Daoy (cell line): ENCODE measurements at regions not wholly inside any gene's neighbourhood (a gene's known extent, or its start where the extent isn't known, plus 50 kb on each side); places are given as distances from the start of the nearest gene placed in this dataset.
"Not testable (repeated sequence)": the region's sequence is repeated elsewhere in the genome, so short reads cannot be mapped to it uniquely, and the experiment has no call there.

Experiments
- DNase-seq: peaks from one replicate; pipeline ENCODE4 v3.0.0-alpha.2; 2015; ENCODE audit warnings: low read depth

DNA sequence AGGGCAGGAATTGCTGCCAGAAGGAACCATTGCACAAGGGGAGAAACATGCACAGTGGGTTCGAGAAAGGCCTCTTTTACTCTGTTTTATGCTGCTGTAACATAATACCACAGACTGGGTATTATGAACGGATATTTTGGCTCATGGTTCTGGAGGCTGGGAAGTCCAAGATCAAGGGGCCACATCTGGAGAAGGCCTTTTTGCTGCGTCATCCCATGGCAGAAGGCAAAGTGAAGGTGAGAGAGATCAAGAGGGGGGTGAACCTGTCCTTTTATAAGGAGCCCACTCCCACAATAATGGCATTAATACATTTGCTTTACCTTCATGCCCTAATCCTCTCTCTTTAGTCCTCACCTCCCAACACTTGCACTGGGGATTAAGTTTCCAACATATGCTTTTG, 136.9 kb upstream of the ALDH1B1 start:
- no peak for DNase-seq

DNA sequence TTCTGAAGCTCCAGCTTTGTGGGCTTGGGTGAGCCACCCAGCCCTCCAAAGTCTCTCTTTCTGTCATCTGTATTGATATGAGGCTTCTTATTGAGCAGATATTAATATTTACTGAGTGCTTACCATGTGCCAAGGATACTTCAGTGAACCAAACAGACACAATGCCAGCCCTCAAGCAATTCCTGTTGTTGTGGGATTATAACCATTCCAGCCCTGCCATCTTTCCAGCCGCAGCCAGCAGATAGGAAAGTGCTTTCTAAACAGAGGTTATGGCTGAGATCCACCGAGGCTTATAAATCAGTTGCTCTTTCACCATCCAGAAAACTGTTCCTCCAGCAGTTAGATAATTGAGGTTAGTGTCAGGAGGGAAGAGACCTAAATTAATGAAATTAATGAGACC, 137.7 kb upstream of the ALDH1B1 start:
- DNase-seq: no peak

DNA sequence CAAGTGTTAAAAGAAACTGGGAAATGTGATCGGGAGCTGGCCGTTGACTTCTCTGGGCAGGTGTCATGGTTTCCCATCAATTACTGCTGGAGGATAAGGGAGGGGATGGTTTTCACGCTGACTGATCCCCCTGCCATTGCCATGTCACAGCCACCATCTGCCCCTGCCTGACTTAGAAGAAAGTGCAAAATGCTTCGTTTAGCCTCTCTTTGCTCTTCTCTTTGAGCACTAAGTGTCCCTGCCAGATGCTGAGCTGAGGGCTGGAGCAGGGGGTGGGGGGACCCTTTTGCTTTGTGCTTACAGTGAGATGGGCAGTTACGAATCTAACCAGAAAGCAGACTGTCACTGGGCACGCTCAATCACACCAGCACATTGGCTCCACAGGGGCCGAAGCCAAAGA, 138.4 kb upstream of the ALDH1B1 start:
- DNase-seq: no peak

DNA sequence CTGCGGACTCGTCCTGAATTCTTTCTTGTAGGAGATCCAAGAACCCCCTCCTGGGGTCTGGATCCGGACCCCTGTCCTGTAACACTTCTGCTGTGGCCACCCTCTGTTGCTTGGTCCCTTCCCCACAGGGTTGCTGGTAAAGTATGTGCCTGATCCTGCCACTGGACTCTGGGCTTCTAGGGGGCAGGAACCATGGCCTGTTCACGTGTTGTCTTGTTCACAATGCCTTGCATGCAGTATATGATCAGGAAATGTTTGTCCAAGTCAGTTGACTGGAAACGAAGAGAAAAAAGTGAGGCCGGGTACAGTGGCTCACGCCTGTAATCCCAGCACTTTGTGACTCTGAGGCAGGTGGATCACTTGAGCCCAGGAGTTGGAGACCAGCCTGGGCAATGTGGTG, 139.3 kb upstream of the ALDH1B1 start:
- no peak for DNase-seq

DNA sequence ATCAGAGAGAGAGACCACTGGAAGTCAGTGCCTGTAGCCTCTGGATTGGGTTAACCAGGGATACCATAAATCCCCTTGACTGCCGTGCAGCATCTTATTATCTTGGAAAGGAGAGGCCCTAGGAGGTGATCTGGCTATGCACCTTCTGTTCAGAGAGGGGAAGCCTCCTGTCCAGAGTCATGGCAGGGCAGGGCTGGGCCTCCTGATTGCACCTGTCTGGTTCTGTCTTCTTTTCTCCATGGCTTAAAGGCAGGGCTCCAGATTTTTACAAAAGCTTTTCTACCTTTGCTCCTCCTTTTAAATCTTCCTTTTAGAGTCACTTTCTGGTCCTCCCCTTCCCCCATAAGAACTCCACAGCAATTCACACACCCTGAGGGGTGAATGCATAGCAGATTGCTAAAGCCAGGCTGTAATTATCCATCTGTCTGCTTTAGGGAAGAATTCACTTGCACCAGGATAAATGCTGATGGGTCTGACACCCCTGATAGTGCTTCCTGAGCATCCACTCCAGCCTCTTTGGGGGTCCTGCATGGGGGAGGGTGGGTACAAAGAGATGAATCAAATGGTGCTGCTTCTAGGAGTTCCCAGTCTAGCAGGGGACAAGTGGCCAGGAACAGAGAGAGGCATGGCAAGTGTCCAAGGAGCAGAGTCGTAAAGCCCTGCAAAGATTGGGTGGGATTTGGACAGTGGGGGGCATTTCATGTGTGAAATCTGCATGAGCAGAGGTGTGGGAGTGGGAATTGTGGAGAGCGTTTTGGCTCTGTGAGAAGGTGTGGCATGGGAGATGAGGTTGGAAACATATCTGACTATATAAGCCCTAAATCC, 141.3 kb upstream of the ALDH1B1 start:
- no peak for DNase-seq

DNA sequence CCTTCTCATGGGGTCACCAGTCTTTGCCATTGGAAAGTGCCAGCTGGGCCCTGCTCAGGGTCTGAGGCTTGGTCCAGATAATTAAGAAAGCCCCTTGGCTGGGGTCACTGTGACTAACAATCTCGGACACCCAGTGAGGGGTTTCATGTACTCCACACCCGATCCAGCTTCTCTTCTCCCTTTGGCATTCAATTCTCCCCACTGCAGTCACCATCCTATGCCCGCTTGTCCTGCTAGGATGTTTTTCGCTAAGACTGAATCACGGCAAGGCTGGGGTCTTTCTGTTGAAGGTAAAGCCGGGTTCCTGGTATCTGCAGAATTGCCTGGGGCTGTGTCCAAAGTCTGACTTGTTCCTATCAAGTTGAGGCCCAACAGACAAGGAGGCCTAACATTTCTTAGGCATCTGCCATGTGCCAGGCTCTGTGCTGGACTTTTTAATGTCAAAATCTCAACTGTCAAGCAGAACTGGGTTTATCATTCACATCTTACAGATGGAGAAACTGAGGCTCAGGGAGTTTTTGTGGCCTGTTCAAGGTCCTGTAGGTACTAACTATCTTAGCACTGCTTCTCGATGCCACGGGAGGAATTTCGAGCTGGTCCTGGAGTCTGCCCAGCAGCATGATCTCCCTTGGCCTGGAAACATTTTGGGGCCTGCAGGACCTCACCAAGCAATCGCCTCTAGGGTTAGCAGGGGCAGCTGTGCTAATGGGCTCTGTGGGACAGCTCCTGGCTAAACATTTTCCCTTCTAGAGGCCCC, 142.0 kb upstream of the ALDH1B1 start:
- DNase-seq: no peak

DNA sequence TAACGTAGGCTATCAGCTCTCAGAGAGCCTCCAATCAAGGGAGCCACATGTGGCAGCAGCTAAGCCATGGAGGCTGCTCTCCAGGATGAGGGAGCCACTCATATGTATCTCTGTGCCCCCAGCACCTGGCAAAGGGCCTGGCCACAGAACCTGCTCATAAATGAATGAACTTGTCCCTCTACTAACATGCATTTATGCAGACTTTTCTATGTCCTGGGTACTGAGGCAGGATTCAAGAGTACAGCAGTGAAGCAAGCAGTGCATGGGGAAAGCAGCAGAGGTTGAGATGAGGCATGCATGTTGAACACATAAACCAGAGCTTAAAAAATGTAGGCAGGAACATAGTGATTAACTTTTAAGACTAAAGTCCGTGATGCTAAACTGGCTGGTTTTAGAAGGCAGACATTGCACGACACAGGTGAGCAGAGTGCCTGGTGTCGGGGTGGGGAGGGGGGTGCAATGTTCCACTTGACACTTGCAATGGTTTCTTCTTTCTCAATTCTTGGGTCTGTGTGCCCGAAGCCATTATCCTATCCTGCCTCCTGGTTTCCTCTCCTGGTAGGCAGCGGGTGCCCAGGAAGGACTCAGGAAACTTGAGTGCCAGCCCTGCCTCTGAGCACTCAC, 142.8 kb upstream of the ALDH1B1 start:
- no peak for DNase-seq

DNA sequence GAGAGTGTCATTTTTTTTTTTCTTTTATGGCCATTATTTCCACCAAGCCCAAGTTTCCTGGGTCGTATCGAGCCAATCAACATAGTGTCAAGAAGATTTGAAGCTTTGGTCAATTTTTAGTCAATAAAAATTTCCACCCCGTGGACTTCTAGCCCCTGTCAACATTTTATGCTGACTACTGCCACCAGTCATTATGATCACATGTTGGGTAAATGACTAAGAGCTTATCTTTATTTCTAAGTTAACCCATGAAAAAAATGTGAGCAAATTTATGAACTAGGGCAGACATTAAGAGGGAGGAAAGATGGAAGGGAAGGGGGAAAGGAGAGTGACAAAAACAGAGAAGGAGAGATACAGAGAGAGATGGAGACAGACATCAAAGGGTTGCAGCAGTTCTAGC, 143.5 kb upstream of the ALDH1B1 start:
- no peak for DNase-seq

DNA sequence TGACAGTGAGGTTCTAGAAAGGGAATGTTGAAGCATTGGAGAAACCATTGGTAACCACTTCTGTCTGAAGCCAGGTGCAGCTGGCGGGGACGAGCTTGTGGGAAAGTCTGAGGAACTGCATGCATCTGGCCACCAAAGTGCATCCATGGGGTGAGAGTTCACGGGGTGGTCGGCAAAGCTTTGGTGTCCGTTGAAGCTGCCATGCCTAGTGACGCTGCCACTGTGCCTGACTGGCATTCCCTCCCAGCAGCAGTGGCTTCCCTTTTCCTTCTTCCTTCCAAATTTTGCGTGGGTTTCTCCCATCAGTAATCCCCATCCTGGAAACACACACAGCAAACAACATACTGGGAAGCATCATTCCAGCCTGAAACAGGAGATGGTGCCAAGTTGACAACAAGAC, 145.7 kb upstream of the ALDH1B1 start:
- DNase-seq: no peak

DNA sequence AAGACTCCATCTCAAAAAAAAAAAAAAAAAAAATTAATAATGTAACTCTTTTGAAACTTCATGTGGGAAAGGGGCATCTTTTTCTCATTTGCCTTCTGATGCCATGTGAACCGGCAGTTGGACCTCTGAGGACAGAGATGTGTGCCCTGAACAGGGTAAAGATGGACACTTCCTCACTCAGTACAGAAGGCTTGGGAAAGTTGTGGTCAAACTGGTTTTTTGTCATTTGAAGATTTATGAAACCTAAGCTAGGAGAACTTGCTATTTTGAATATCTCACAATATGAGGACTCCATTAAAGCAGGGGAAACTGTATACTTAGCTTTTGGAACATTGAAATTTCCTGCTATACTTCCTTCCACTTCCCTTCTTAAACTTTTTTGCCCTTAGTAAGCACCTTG, 147.5 kb upstream of the ALDH1B1 start:
- no peak for DNase-seq

DNA sequence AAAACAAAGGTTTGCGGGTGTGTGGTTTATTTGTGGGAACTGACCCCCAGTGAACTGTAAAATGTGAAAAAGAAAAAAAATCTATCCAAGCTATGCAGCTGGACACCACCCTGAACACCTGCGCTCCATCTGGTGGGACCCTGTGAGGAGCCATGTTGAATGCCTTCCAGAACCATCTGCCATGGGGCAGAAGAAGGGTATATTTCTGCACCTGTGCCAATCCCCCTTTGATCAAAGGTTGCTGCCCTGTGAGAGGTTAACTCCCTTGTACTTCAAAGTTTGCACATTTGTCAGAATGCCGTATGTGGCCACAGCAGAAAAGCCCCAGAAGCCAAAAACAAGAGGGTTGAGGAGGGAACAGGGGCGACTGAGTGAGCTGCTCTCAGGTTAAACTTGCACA, 148.5 kb upstream of the ALDH1B1 start:
- DNase-seq: no peak

DNA sequence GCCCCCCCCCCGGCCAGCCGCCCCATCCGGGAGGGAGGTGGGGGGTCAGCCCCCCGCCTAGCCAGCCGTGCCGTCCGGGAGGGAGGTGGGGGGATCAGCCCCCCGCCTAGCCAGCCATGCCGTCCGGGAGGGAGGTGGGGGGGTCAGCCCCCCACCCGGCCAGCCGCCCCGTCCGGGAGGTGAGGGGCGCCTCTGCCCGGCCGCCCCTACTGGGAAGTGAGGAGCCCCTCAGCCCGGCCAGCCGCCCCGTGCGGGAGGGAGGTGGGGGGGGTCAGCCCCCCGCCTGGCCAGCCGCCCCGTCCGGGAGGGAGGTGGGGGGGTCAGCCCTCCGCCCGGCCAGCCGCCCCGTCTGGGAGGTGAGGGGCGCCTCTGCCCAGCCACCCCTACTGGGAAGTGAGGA, 150.4 kb upstream of the ALDH1B1 start:
- DNase-seq: not testable (repeated sequence)

DNA sequence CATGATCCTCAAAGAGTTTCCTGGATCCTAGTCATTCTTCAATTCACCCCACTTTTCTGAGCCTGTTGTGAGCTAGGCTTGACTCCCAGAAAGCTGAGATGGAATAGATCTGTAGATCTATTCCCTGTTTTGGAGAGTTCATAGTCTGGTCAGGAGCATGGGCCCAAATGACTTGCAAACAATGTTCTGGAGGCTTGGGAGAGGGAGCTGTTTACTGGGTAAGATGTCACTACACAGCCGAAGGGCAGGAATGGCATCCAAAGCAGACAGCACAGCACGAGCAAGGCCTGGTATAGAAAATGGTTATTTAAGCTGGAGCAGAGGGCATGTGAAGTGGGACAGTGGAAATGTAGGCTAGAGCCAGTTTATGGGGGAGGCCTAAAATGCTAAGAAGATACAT, 152.5 kb upstream of the ALDH1B1 start:
- no peak for DNase-seq

DNA sequence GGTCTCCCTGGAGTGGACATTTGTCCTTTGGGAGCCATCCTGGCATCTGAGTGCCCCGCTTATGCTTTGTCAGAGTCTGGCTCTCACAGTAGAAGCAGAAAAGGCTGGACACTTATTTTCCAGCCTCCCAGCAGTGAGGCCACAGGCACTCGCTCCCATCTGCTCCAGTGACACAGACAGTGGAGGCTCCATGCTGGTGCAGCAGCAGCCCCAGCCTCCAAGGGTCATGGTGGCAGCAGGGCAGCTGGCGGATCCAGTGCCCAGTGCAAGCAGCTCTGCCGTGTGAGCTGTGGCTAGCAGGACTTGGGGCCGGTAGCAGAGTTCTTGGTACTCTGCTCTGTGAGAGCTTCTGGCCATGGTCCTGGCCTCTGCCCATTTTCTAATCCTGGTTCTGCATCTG, 157.3 kb upstream of the ALDH1B1 start:
- no peak for DNase-seq

DNA sequence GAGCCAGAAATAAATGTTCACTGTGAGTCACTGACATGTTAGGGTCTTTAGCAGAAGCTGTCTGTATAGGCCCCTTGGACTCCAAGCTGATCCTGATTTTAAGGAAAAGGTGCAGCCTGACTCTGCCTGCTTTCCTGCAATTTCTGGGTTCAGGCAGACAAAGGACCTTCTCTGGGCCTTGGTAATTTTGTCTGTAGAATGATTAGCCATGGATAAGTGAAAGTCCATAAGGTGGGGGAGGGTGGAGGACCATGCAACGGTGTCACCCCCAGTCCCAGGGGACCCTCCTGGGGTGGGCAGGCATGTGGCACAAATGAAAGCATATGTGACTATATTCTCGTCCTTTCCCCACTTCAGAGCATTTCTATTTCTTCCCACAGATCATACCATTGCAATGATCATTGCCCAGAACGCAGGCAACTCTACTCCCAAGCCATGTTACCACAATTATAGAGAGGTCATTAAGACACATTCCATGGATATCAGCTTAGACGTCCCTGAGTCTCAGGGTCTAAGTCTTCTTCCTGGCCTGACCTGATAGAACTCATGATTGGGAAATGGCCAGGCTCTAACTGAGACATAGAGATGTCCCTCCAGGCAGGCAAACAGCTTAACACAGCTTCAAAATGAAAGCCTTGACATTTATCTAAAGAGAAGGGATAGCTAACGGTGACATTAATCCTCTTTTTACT, 157.9 kb upstream of the ALDH1B1 start:
- no peak for DNase-seq

DNA sequence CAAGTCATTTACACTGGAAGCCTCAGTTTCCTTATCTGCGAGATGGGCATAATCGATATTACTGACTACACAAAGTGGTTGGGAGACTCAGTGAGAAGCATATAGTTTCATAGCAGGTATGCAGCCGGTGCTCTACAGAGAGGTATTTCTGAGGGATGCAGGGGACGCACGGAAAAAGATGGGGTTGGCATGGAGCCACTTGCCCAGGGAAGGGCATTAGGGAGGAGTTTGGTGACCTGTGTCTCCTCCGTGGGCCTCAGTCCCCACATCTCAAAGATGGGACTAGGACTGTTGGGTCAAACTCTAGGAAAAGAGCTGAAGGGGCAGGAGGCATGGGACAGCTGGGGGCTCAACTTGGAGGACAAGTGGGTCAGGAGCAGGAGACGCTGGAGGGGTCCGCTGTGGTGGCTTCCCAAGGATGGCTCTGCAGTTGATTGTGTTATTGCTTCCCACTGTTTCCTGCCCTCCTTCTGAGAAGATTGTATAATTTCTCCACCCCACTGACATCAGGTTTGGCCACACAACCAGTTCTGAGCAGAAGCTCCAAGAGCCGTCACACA, 158.6 kb upstream of the ALDH1B1 start:
- DNase-seq: no peak

DNA sequence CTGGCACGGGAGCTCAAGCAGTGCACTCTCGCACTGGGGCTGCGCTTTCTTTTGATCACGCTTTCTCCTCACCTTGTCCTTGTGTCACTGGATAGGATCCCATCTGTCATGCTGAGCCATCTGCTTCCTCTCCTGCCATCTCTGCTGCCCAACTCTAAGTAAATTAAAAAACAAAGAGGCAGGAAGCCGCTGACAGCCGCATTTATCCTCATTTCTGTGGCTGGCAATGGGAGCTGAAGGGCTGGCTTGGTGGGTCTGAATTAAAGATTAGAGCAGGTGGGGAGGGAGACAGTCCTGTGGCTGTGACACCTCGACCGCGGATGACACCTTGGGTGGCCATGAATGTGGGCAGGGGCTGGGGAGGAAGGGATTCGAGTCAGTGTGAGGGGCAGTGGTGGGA, 159.2 kb upstream of the ALDH1B1 start:
- no peak for DNase-seq

DNA sequence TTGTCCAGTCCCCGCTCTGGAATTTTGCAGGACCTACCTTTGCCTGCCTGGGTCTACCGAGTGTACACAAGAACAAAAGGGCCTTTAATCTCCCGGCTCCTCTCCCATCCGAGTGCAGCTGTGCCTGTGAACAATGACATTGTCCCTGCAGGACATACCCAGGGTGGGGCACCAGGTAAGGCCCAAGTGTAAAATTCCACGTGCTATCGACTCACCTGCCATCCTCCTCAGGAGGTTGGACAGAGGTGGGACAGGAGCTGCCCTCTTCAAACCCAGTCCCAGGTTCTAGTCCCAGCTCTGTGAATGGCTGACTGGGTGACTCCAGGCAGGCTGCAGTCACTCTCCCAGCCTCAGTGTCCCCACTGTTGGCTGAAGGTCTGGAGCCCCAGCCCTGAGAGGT, 159.6 kb upstream of the ALDH1B1 start:
- DNase-seq: no peak

DNA sequence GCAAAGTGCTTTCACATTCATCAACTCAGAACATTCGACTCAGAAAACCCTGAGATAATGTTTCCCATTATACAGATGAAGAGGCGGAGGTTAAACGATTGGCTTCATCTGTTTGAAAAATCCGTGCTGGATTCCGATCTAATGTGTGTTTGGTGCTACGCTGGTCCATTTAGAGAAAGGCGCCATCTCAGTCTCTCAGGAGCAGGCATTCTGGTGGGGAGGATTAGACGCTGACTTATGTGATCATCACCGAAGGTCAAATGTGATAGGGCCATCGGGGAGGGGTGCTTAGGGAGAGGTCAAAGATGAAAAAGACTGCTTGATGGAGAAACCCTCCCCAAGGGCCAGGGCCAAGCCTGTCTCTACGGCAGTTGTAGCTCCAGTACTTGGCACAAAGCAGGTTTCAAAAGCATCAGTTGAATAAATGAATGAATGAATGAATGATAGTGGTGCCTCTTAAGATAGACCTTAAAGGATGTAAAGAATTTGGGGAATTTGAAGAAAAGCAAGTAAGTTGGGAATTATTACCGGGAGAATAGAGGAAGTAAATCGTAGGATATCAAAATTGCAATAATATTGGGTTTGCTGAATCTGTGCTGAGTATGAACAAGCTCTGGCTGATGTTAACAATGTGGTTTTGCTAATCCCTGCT, 160.6 kb upstream of the SHB start:
- DNase-seq: no peak

DNA sequence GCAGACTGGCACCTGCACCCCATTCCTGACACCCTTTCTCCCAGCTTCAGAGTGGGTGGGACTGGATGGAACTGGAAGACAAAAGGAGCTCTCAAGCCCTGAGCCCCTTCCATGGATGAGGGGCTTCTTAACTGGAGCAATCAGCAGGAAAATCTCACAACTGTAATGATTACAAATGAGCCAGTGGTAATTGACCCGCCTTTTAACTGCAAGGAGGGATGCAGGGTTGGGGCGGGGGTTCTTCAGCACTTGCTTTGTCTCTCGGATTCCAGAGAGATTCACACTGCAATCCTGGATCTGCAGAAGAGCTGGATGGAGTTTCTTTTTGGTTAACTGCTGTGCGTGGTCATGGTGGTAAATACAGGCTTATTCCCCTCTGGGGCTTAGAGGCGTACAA, 160.1 kb upstream of the SHB start:
- no peak for DNase-seq

DNA sequence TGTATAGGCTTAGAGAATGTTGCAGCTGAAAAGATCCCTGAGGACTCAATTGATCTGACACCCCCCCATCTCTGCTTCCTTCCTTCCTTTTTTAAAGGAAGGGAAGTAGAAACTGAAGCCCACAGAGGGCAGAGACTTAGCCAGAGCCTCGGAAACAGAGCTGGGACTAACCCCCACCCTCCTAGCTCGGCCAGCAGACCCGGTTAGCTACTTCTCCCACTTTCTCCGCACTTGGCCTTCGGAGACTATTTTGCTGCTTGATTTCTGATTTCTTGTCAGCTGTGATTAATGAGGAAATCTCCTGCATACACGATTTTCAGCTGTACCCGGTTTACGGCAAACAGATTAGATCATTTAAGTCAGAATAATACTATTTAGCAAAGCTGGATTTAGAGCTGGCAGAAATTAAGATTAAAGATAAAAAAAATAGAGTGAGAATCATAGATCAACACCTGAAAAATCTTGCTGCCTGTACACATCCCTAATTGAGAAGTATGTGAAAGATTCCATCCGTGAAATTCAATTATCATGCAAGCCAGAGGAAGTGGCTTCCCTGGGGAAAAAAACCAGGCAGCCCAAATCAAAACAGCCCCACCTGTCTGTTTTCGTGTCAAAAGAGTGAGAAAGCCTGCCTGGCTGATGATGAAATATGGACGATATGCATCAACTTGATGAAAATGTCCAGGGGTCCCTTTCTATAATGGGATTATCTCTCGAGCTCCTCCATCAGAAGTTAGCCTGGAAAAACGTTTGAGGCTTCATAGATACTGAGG, 159.5 kb upstream of the SHB start:
- peak; percentile 51 for DNase-seq
